ENCODE measurements at regions not wholly inside any gene's neighbourhood (a gene's known extent, or its start where the extent isn't known, plus 50 kb on each side); places are given as distances from the start of the nearest gene placed in this dataset.
"Not testable (repeated sequence)": the region's sequence is repeated elsewhere in the genome, so short reads cannot be mapped to it uniquely, and the experiment has no call there.

GRCh38 chr4:117821834-117822233, 212.5 kb upstream of the NDST3 start:
- DNase-seq = no peak

- DNase-seq = no peak
These were observed 210.9 kb upstream of the NDST3 start for GRCh38 chr4:117823388-117823787.

GRCh38 chr4:117825600-117825999, 208.7 kb upstream of the NDST3 start:
- DNase-seq = no peak

DNA sequence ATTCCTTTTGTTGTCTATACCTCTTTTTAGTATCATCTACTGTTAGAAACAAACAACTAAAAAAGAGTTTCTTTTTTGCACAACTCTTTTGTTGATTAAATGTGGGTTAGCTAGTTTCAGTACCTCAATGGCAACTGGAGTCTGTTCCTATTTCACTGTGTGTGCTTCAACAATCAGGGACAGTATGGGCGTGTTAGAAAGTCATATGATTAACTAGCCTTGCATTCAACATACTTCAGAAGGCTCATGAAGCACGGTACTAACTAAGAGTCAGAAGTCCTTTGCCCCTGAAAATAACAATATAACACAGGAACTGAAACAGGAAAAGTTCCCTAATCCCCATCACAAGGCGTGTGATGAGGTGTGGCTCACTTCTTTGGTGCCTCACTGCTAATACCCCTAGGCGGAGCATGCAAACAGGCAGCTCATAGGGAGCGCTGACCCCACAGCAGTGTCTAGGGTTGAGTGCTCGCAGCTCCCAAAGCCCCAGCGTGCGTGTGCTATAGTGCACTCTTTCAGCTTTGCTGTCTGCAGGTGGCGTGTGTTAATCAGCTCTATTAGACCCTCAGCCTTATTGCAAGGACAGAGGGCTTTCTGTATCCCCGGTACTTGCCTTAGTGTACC, 203.1 kb upstream of the NDST3 start:
- no peak for DNase-seq

- DNase-seq = no peak
These were observed 198.7 kb upstream of the NDST3 start for GRCh38 chr4:117835566-117835965.

- no peak for DNase-seq
These were observed 189.7 kb upstream of the NDST3 start for GRCh38 chr4:117844594-117844993.

- no peak for DNase-seq
These were observed 189.0 kb upstream of the NDST3 start for GRCh38 chr4:117845270-117845669.

- DNase-seq = no peak
These were observed 186.4 kb upstream of the NDST3 start for GRCh38 chr4:117847849-117848248.

DNA sequence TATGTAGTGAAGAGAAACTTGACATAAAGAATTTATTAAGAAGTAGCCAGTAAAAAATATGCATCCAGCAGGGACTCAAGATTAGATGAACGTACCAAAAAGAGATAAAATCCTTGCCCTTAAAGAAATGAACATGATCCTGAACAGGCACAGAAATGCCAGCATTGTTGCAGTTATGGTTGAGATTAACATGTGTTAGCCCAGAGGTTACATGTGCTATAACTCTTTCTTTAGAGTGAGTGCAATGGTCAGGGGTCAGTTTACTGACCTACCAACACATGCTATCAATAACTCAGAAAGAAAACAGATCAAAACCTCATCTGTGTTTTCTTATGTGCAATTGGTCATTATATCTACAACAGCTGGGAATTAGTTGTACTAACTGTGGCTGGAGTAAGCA, 166.1 kb upstream of the NDST3 start:
- no peak for DNase-seq

- no peak for DNase-seq
These were observed 160.5 kb upstream of the NDST3 start for GRCh38 chr4:117873779-117874178.

GRCh38 chr4:117874216-117874615, 160.1 kb upstream of the NDST3 start:
- DNase-seq = no peak

- DNase-seq = no peak
These were observed 144.3 kb upstream of the NDST3 start for GRCh38 chr4:117889978-117890377.

- DNase-seq = no peak
These were observed 141.1 kb upstream of the NDST3 start for GRCh38 chr4:117893207-117893606.

- DNase-seq = no peak
These were observed 135.8 kb upstream of the NDST3 start for GRCh38 chr4:117898496-117898895.

DNA sequence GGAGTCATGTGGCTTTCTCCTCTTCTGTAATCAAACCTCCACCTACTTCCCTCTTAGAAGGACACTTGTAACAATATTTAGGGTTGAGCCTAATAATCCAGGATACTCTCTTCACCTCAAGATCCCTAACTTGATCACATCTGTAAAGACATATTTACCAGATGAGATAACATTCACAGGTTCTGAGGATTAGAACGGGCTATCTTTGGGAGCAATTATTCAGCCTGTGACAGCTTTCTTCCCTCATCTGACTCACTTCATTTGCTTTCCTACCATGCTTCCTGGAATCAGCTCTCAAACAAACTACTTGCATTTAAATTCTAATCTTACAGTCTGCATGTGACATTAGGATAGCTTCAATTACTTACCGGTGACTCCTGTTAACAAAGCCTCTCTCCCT, 133.5 kb upstream of the NDST3 start:
- DNase-seq = no peak

- no peak for DNase-seq
These were observed 126.6 kb upstream of the NDST3 start for GRCh38 chr4:117907646-117908045.

- no peak for DNase-seq
These were observed 125.7 kb upstream of the NDST3 start for GRCh38 chr4:117908306-117909207.

GRCh38 chr4:117916728-117917127, 117.6 kb upstream of the NDST3 start:
- DNase-seq = no peak

- DNase-seq = not testable (repeated sequence)
These were observed 112.0 kb upstream of the NDST3 start for GRCh38 chr4:117922311-117922710.

DNA sequence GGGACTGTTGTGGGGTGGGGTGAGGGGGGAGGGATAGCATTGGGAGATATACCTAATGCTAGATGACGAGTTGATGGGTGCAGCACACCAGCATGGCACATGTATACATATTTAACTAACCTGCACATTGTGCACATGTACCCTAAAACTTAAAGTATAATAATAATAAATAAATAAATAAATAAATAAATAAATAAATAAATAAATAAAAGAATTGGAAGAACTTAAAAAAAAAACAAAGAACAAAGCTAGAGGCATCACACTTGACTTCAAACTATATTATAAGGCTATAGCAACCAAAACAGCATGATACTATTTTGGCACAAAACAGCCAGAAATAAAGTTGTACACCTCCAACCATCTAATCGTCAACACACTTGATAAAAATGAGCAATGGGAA, 106.5 kb upstream of the NDST3 start:
- not testable (repeated sequence) for DNase-seq

GRCh38 chr4:117941611-117942010, 92.7 kb upstream of the NDST3 start:
- DNase-seq = no peak

GRCh38 chr4:117949621-117950020, 84.7 kb upstream of the NDST3 start:
- no peak for DNase-seq

DNA sequence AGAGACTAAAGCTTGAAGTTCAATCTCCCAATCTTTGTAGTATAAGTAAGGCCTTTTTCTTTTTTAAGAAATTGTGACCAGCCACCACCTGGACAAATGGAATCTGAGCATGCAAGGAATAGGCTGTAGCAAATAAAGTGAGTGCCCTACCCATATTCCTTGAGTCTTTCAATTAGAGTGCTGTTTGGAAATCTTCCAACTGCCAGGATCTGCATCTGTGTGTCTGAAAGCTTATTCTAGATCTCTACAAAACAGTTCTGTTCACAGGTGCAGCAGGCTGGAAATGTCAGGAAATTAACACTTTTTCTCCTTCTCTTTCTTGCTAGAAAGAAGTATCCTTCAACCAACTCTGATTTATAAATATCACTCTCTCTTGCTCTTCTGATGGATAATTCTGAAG, 76.7 kb upstream of the NDST3 start:
- DNase-seq = no peak

GRCh38 chr4:117965622-117966021, 68.7 kb upstream of the NDST3 start:
- DNase-seq = no peak

DNA sequence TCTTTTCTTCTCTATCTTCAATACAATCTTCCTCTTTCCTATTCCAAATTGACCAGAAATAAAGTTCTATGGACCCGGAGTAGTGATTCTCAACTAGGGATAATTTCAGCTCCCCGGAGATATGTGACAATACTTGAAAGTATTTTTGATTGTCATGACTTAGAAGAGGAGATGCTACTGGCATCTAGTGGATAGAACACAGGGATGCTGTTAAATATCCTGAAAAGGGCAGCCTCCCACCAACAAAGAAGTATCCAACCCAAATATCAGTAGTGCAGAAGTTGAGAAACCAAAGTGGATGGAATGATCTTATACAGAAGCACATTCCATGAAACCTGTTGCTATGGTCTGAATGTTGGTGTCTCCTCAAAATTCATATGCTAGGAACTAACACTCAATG, 65.7 kb upstream of the NDST3 start:
- DNase-seq = no peak

All from NCI-H510A treated with DMSO at 0.1 percent for 48 hours (cell line).